ENCODE measurements at regions not wholly inside any gene's neighbourhood (a gene's known extent, or its start where the extent isn't known, plus 50 kb on each side); places are given as distances from the start of the nearest gene placed in this dataset.
A peak's percentile ranks its signal among the peaks of the same experiment; 100 is the strongest.

DNA sequence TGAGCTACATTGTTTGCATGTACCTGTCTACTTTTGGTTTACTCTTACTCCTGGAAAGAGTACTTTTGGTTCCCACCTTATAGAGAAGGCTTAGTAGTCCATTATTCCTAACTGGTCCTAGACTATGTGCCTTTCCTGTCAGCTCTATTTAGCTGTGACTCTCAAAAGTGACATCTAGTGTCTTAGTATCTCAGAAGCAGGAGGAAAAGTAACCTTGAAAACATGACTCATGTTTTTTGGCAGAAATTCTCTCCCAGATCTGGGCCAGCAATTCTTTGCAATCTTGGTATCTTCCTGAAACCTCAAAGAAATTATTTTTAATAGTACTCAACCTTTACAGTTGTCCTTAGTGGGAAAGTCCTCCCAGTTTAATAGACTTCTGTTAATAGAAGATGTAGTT lies 691.7 kb upstream of the SEMA6A start:
- SMC1A ChIA-PET (ENCODE audit: uncharacterized antibody, unreplicated experiment), result interaction anchor here (1.0 to 1.4 kb wide), 4 partner anchors 16 to 239 kb away, joined by 3 read pairs; no protein-coding TSS in a partner anchor
- BruUV-seq (replicated peaks), result no TSS peak
- Histone ChIP-seq H3K4me1 (ENCODE audit: control insufficient read depth, insufficient read depth, low read length) (no peaks in the 10 kb centered on the region), H3K27me3 (replicated peaks in 1 of 2; ENCODE audit: control insufficient read depth in 2 of 2, insufficient read depth in 2 of 2, low read length in 1 of 2) (no peaks in the 10 kb centered on the region), H3K4me2 (ENCODE audit: control insufficient read depth, insufficient read depth) (no peak overlapping the region), H3K36me3 (ENCODE audit: control insufficient read depth in 2 of 2, insufficient read depth in 2 of 2, low read length in 1 of 2) (no peaks in the 10 kb centered on the region), H3K27ac (ENCODE audit: control insufficient read depth, insufficient read depth) (no peak overlapping the region), H3K9me3 (replicated peaks; ENCODE audit: control insufficient read depth, insufficient read depth, low read length) (no peaks in the 10 kb centered on the region), H3K79me2 (ENCODE audit: control insufficient read depth, insufficient read depth, low read length) (no peaks in the 10 kb centered on the region), H2AFZ (ENCODE audit: control insufficient read depth, low read depth, low read length) (no peak overlapping the region), H3K4me3 (no peak overlapping the region), H4K20me1 (ENCODE audit: control insufficient read depth, insufficient read depth) (no peaks in the 10 kb centered on the region), H3K9ac (ENCODE audit: control insufficient read depth, insufficient read depth, low read length) (no peak overlapping the region)
- DNase-seq (ENCODE audit: low read depth, low spot score), result no peak
- intact Hi-C loops (cut with micrococcal nuclease; ENCODE audit: unreplicated experiment), result no loop called here
- no peak for ATAC-seq
- TF ChIP-seq CTCF (IDR thresholded peaks at IDR 0.05 in 2 of 3, conservative IDR thresholded peaks at IDR 0.05 in 1 of 3; ENCODE audit: control insufficient read depth in 2 of 3, extremely low read depth in 1 of 3, insufficient read depth in 1 of 3, low read depth in 3 of 3, low read length in 3 of 3), result 0 out of 6 replicates have a peak, but pooled peaks of 1 of the 3 experiments have one; percentile 0
- TF ChIP-seq, protein P1, sequence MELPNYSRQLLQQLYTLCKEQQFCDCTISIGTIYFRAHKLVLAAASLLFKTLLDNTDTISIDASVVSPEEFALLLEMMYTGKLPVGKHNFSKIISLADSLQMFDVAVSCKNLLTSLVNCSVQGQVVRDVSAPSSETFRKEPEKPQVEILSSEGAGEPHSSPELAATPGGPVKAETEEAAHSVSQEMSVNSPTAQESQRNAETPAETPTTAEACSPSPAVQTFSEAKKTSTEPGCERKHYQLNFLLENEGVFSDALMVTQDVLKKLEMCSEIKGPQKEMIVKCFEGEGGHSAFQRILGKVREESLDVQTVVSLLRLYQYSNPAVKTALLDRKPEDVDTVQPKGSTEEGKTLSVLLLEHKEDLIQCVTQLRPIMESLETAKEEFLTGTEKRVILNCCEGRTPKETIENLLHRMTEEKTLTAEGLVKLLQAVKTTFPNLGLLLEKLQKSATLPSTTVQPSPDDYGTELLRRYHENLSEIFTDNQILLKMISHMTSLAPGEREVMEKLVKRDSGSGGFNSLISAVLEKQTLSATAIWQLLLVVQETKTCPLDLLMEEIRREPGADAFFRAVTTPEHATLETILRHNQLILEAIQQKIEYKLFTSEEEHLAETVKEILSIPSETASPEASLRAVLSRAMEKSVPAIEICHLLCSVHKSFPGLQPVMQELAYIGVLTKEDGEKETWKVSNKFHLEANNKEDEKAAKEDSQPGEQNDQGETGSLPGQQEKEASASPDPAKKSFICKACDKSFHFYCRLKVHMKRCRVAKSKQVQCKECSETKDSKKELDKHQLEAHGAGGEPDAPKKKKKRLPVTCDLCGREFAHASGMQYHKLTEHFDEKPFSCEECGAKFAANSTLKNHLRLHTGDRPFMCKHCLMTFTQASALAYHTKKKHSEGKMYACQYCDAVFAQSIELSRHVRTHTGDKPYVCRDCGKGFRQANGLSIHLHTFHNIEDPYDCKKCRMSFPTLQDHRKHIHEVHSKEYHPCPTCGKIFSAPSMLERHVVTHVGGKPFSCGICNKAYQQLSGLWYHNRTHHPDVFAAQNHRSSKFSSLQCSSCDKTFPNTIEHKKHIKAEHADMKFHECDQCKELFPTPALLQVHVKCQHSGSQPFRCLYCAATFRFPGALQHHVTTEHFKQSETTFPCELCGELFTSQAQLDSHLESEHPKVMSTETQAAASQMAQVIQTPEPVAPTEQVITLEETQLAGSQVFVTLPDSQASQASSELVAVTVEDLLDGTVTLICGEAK (IDR thresholded peaks at IDR 0.05; ENCODE audit: borderline replicate concordance), result no peak
- FAIRE-seq, result no peak
- CTCF ChIA-PET, result interaction anchor here (0.7 to 1.6 kb wide), 2 partner anchors 13 to 188 kb away, joined by 3 read pairs; no protein-coding TSS in a partner anchor
- POLR2A ChIA-PET, result no interaction called here
- in situ Hi-C loops (cut with MboI), result no loop called here
- RAD21 ChIA-PET (ENCODE audit: unreplicated experiment), result no interaction called here

All from GM12878 (cell line).